ENCODE measurements at regions not wholly inside any gene's neighbourhood (a gene's known extent, or its start where the extent isn't known, plus 50 kb on each side); places are given as distances from the start of the nearest gene placed in this dataset.

GRCh38 chr11:91394727-91395414 is 829.7 kb upstream of the FAT3 start:
- TF ChIP-seq CTCF (IDR thresholded peaks at IDR 0.05 in 4 of 5, conservative IDR thresholded peaks at IDR 0.05 in 1 of 5) (no peak), POLR2A (IDR thresholded peaks at IDR 0.05) (no peak)
